CD4-positive, alpha-beta T cell treated with Interferon gamma for 1 hour (primary cell): ENCODE measurements at regions not wholly inside any gene's neighbourhood (a gene's known extent, or its start where the extent isn't known, plus 50 kb on each side); places are given as distances from the start of the nearest gene placed in this dataset.
"Not testable (repeated sequence)": the region's sequence is repeated elsewhere in the genome, so short reads cannot be mapped to it uniquely, and the experiment has no call there.

Source experiments
- DNase-seq: peaks from one replicate; pipeline ENCODE4 v3.0.0-alpha.2; 2020

DNA sequence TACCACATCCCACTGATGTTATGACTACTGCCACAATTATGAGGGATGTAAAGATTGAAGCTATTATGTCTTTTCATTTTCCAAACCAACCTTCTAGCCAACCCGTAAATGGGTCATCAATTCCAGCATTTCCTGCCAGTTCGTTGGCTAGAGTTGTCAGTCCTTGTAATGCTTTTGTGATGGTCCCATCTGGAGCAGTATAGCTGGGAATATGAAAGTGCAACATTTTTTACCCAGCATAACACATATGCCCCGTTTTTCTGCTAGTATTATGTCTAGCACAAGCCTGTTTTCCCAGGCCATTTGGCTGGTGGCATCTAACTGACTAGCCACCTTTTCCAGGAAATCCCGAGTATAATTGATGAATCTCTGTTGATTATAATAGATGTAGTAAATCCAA lies 1501.6 kb upstream of the SLC39A10 start:
- DNase-seq, result no peak

DNA sequence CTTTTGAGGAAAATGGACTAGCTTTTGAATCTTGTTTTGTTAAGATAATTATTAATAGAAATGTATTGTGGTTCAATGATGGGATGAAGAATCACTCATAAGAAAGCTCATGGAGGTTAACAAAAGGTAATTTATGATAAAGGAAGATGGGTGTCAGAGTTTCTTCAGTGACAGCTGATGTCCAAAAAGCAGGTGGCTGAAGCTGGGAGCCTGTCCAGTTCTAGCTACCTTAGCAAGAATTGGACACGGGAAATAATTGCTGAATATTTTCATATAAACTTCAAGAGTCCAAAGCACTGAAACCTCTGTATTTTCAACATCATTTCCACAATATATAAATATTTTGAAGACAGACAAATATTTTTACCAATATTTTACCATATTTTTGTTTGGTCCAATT lies 1505.8 kb upstream of the SLC39A10 start:
- DNase-seq, result no peak

DNA sequence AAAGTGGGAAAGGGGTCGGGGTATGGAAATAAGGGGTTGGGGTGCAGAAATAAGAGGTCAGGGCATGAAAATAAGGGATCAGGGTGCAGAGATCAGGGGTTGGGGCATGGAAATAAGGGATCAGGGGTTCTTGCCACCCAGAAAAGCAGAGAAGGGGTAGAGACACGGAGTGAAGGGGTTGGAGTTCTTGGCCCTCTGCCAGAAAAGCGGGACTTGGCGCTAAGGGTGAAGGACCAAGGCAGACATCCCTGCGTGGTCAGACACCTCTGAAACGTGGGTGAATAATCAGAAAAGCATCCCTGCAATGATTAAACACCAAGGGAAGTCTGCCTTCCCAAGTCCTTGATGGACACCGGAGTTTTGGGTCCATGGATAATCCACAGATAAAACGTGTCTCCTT lies 1521.6 kb upstream of the SLC39A10 start:
- DNase-seq, result no peak

DNA sequence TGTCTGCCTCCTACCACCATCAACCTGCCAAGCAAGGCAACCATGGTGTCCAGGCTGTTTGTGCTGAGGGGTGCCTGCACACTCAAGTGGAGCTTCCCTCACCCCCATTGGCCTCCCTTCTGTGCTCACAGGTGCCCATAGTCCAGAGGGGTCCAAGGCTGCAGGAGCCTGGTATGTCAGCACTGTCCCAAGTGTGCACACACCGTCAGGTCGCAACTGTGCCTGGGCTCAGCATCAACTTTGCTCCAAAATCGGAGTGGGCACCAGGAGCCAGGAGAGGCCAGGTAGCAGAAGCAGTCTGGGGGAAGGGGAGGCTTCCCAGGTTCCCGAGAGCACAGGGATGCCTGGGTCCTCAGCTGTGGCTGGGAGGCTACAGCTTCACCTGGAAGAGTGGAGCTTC lies 1528.2 kb upstream of the SLC39A10 start:
- no peak for DNase-seq

DNA sequence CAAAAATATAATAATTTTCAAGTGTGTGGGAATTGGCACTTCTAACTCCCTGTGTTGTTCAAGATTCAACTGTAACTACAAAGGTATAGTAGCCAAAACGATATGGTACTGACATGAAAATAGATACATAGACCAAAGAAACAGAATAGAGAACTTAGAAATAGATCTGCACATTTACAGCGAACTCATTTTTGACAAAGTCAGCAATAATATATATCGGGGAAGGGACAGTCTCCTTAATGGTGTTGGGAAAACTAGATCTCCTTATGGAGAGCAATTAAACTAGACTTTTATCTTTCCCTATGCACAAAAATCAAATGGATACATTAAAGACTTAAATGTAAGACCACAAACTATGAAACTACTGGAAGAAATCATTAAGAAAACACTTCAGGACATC lies 1530.6 kb upstream of the SLC39A10 start:
- no peak for DNase-seq

DNA sequence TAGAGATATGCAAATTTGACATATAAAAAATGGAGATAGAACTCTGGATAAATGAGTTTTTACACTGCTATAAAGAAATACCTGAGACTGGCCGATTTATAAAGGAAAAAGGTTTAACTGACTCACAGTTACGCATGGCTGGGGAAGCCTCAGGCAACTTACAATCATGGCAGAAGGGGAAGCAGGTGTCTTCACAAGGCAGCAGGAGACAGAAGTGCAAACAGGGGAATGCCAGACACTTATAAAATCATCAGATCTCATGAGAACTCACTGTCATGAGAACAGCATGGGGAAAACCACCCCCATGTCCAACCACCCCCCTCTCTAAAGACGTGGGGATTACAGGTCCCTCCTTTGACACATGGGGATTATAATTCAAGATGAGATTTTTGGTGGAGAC lies 1540.2 kb upstream of the SLC39A10 start:
- DNase-seq, result no peak

DNA sequence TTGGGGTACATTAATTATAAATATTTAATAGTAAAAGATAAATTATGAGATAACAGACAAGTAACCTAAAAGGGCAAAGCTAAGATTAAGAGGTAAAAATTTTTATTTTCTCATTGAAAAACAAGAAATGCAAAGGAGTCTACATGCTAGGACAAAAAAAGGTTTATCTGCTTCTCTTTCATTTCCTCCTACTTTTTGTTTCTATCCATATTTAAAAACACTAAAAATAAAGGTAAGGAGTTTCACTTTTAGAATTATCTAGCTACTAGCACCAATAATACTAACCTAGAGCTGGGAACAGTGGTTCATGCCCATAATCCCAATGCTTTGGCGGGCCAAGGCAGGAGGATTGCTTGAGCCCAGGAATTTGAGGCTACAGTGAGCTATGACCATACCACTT lies 1551.7 kb upstream of the SLC39A10 start:
- DNase-seq, result no peak

DNA sequence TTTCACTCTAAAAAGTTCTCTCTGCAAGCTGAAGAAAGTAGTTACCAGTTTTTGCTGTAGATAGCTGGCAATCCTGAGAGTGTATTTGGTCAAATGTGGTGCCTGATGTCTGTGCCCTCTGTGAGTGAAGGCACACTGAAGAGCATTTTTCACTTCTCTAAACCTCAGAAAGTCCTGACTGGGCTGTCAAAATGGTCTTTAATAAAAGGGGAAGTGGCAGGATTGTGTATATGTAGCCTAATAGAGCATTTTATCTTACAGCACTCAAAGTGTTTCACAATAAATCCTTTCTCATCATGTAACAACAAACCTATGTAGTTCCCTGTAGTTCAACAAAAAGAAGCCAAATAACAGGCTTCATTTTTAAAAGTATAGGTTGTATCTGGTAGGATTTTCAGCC lies 1552.3 kb upstream of the SLC39A10 start:
- DNase-seq, result no peak

DNA sequence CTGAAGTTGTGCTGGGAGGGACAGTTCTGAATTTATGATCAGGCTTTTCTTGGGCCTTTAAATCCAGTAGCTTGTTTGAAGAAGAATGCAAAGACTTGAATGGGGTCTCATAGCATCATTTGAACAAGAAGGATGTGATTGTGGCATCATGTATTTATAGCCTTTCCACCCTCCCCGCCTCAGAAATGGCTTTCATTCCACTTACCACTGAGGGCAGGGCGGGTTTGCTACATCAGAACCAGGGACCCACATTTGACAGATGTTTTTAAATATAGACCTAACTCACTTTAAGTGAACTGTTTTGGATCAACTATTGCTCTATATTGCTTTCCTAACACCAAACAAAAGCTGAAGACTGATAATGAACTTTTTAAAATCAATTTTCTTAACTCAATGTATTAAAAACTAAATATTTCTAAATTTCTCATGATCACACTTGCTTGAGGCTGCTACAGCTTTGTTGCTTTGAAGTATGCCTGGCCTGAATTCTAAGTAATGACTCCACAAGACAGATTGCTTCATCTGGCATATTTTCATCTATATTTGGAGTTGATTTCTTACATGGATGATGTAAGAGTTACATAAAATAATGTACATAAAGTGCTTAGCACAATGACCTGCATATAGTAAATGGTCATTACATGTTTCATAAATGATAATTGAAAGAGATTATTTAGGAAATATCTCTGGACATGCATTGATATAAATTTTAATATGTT lies 1552.9 kb upstream of the SLC39A10 start:
- DNase-seq, result no peak

DNA sequence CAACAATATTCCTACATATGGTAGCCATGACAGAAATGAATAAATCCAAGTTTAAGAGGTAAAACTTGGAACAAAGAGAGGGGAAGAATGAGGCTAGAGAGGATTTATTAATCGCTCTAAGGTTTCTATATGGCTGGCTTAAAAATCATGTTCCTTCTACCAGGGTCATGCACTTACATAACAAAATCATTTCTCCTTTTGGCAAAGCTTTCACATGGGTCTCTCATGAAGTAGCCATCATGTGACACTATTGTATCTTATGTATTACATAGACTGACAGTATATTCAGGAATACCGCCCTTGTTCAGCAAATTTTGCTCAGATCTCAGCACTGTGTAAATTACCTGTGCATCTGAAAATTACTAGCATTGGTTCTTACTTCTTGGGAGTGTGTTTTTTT lies 1554.5 kb upstream of the SLC39A10 start:
- no peak for DNase-seq

DNA sequence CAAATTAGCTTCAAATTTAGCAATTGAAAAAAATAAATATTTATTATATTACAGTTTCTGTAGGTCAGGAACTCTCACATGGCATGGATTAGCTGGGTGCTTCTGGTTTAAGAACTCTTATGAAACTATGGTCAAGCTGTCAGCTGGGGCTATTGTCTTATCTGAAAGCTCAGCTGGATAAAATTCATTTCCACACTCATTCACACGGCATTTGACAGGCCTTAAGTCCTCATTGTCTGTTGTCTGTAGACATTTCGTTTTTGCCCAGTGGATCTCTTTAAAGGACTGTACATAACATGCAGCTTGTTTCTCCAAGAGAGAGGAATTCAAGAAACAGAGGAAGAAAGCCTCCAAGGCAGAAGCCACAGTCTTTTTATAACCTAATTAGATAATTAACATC lies 1556.8 kb upstream of the SLC39A10 start:
- no peak for DNase-seq

DNA sequence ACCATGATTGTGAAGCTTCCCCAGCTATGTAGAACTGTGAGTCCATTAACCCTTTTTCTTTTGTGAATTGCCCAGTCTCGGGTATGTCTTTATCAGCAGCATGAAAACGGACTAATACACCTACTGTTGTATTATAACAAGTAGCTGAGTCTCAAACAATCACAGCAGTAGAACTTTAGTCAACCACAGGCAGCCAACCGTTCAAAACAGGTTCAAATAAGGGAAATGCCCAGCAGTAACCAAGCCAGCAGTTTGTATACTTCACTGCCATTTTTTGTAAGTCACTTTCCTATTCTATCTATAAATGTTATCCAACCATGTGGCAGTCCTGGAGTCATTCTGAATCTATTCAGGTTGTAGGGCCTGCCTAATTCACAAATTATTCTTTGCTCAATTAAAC lies 1560.6 kb upstream of the SLC39A10 start:
- no peak for DNase-seq

DNA sequence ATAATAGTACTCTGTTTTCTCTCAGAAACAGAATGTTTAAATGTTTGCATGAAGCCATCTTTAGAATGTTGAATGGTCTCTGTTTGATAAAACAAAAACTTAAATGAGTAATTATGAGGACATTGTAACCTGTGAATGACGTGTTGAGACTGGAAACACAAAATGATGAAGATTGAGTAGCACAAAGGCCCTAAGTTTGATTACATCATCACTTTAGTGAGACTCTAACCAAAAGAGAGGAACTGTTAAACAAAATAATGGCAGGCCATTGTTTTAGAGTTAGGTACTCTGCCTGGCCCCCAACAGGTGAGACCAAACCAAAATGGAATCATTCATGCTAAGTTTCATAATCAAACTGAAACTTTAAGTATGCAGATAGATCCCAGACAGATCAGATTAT lies 1561.7 kb upstream of the SLC39A10 start:
- no peak for DNase-seq

DNA sequence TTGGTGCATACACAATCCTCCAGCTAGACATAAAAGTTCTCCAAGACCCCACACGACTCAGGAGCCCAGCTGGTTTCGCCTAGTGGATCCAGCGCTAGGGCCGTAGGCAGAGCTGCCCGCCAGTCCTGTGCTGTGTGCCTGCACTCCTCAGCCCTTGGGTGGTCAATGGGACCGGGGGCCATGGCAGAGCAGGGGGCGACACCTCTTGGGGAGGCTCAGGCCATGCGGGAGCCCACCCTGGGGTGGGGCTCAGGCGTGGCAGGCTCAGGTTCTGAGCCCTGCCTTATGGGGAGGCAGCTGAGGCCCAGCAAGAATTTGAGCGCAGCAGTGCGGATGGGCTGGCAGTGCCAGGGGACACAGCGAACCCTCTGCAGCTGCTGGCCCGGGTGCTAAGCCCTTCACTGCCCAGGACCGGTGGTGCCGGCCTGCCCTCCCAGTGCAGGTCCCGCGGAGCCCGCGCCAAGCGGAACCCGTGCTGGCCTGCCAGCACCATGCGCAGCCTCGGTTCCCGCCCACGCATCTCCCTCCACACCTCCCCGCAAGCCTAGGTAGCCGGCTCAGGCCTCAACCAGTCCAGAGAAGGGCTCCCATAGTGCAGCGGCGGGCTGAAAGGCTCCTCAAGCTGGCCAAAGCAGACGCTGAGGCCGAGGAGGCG lies 1566.6 kb upstream of the SLC39A10 start:
- no peak for DNase-seq

DNA sequence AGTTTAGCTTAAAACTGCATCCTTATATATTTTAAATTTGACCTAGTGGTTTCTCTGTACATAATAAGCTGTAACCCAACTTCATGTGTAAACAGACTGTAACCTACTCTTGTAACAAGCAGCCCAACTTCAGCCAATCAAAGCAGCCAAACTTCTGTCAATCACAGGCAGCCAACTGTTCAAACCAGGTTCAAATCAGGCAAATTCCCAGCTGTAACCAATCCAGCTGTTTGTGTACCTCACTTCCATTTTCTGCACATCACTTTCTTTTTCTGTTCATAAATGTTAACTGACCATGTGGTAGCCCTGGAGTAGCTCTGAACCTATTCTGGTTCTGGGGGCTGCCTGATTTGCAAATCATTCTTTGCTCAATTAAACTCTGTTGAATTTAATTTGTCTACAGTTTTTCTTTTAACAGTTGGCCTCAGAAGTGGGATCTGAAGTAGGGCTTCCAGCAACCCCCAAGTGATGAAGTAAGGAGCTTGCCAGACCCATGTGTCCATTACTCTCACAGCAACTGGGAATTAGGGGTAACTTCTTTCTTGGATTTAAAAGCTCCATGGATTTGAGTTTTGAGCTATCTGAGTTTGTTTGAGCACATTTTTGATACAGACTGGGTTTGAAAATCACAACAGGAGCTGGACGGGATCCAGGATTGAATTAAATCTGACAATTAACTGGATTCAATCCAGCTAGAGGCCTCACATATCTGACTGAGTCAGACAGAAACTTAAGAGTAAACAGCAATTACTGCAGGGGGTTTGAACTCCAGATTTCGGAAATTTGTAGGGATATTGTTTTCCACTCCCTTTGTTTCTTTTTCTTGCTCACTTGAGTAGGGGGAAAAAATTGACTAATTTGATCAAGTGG lies 1569.7 kb upstream of the SLC39A10 start:
- DNase-seq, result no peak

DNA sequence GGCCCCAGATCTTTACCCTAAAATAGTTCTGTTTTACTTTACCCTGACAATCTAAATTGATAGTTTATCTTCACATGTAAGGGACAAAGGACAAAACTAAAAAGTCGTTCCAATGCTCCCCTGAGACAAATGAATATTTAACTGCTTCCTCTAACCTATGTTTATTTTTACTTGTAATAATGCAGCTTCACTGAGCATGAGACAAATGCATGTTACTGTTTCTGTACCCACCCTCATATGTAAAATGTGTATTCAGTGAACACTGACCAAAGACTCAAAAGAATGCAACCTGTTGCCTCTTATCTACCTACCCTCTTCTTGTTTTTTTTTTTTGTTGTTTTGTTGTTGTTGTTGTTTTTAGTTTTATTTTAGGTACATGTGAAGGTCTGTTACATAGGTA lies 1570.9 kb upstream of the SLC39A10 start:
- no peak for DNase-seq

DNA sequence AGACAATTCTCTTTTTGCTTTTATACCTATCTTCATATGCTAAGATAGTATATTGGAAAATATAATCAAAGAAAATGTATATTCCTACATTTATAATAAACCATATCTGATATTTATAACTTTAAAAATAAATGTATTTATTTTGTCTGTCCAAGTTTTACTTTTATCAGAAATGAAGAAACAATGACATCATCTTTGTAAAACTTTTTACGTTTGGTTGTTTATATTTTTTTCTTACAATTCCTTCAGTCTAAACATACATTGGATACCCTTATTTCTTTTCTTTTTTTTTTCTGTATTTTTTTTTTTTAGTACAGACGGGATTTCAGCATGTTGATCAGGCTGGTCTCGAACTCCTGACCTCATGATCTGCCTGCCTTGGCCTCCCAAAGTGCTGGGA lies 1577.0 kb upstream of the SLC39A10 start:
- no peak for DNase-seq

DNA sequence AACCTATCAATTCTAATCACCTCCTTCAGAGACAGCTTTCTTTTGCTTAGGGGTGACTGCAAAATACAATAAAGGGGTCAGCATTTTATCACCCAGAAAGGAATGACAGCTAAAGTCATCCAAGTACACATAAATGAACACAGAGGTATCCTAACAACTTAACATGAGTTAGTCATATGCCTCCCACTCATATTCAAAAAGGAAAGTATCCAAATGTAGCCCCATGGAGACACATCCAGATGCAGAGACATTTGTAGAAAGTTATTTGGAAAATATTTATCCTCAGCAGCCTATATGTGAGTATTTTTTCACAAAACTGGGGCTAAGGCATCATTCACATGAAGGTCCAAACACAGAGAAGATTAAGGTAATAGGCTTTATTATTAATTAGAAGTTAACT lies 1579.7 kb upstream of the SLC39A10 start:
- DNase-seq, result no peak

DNA sequence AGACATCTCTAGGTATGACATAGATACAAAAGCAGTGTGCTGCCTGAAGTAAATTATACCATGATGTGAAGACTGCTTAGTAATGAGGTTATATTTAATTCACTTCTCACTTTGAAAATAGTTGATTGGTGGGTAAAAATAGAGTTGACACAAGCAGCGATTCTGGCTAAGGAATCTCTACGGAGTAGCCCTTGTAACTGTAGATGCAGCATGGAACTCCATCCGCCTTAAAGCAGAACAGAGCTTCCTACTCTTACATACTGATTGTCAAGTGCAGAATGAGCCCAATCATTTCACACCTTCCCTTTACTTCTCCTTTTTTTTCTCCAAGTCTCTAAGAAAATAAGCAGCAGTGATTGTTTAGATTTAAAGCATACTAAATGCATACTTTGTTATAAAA lies 1594.6 kb upstream of the SLC39A10 start:
- no peak for DNase-seq

DNA sequence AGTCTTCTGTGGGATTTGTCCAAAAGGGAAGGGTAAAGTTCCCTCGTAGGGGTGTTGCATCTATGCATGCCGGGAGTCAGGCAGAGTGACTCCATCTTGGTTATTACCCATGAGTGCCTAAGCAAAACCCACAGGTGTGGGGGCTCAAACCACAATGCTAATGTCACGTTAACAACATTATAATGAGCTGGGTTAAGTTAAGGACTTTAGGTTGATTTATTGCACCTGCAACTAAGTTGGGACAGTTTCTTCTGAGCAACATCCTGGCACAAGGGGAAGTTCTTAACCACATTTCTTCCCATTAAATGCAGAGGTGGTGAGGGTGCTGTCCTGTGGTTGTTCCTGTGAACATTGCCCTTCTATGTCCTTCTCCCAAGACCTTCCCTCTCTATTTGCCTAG lies 1596.8 kb upstream of the SLC39A10 start:
- DNase-seq, result no peak

DNA sequence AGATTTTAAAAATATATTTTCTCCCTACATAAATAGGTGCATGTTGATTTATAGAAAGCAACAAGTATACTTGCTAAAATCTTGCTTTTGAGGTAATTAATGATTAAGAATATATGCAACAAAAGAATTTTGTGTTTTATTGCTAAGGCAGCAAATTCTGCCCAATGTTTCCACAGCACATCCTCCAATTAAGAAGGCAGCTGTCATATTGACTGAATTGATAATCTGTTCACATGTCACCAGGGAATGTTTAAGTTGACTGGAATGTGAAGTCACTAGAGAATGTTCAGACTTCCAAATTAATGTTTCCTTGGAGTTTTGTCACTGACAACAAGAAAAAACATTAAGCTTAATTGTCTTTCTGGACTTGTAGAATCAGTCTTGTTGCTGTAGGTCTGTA lies 1602.7 kb upstream of the SLC39A10 start:
- no peak for DNase-seq

DNA sequence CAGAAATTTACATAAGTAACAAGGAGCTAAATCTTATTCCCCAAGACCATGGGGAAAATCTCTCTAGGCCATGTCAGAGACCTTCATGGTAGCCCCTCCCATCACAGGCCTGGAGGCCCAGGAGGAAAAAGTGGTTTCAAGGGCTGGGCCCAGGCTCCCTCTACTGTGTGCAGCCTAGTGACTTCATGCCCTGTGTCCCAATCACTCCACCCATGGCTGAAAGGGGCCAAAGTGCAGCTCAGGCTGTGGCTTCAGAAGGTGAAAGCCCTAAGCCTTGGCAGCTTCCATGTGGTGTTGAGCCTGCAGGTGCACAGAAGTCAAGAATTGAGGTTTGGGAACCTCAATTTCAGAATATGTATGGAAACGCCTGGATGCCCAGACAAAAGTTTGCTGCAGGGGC lies 1612.7 kb upstream of the SLC39A10 start:
- no peak for DNase-seq

DNA sequence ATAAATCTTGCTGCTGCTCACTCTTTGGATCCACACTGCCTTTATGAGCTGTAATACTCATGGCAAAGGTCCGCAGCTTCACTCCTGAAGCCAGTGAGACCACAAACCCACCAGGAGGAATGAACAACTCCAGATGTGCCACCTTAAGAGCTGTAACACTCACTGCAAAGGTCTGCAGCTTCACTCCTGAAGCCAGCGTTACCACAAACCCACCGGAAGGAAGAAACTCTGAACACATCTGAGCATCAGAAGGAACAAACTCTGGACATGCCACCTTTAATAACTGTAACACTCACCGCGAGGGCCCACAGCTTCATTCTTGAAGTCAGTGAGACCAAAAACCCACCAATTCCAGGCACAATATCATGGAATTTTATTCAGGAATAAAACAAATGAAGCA lies 1635.9 kb upstream of the SLC39A10 start:
- not testable (repeated sequence) for DNase-seq

DNA sequence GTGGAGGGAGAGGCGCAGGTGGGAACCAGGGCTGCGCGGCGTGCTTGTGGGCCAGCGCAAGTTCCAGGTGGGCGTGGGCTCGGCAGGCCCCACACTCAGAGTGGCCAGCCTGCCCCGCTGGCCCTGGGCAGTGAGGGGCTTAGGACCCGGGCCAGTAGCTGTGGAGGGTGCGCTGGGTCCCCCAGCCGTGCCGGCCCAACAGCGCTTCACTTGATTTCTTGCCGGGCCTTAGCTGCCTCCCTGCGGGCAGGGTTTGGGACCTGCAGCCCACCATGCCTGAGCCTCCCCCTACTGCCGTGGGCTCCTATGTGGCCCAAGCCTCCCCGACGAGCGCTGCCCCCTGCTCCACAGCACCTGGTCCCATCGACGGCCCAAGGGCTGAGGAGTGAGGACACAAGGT lies 1636.9 kb upstream of the SLC39A10 start:
- DNase-seq, result no peak
